IMR-90 (cell line): ENCODE measurements at regions not wholly inside any gene's neighbourhood (a gene's known extent, or its start where the extent isn't known, plus 50 kb on each side); places are given as distances from the start of the nearest gene placed in this dataset.

Source experiments
- ATAC-seq: fragments of 200-7000 bp; cut with Tn5 transposase; 2 replicates; pipeline ENCODE4 v1.9.1; 2020; ENCODE audit warnings: low read depth, mild to moderate bottlenecking, moderate library complexity
- BruUV-seq: library from RNA; stranded (reverse); fragments of 400-500 nt; replicated peaks from 2 replicates; lab custom pipeline; 2021; lab: Mats Ljungman, UMichigan
- CTCF ChIA-PET: fragments of 300-600 bp; formaldehyde crosslinking; extraction: SDS; loops from one replicate; lab custom pipeline; 2021; ENCODE audit warnings: antibody characterized with exemption; lab: Yijun Ruan, JAX
- POLR2A ChIA-PET: fragments of 300-600 bp; sonication (Branson Sonifier 250); formaldehyde crosslinking; loops from one replicate; lab custom pipeline; 2022; ENCODE audit warnings: antibody characterized with exemption; ENCODE audit not compliant: unreplicated experiment; lab: Charles Lee
- DNase-seq: peaks from one replicate; pipeline ENCODE4 v3.0.0; 2013
- H2AFZ ChIP-seq: replicated peaks from 2 replicates; pipeline ENCODE3; 2013; ENCODE audit warnings: low read length, mild to moderate bottlenecking; ENCODE audit not compliant: poor library complexity
- H2AK5ac ChIP-seq: 2 replicates; pipeline ENCODE4 v1.6.1; 2013; ENCODE audit warnings: low read depth, low read length, inconsistent platforms
- H2AK9ac ChIP-seq: replicated peaks from 2 replicates; pipeline ENCODE3; 2013; ENCODE audit warnings: mild to moderate bottlenecking, low read depth, low read length, moderate library complexity; ENCODE audit not compliant: poor library complexity
- H2BK120ac ChIP-seq: 2 replicates; pipeline ENCODE4 v1.6.1; 2013; ENCODE audit warnings: low read depth, low read length, inconsistent platforms
- H2BK15ac ChIP-seq: 3 replicates; pipeline ENCODE4 v1.6.1; 2013; ENCODE audit warnings: low read depth, low read length, inconsistent platforms
- H2BK20ac ChIP-seq: 2 replicates; pipeline ENCODE4 v1.6.1; 2013; ENCODE audit warnings: low read depth, mild to moderate bottlenecking, inconsistent platforms, low read length, moderate library complexity
- H2BK5ac ChIP-seq: 2 replicates; pipeline ENCODE4 v1.6.1; 2013; ENCODE audit warnings: mild to moderate bottlenecking, low read depth, low read length, inconsistent platforms; ENCODE audit not compliant: poor library complexity, severe bottlenecking
- H3K14ac ChIP-seq: replicated peaks from 2 replicates; pipeline ENCODE4 v1.6.1; 2013; ENCODE audit warnings: low read depth, low read length, inconsistent platforms
- H3K18ac ChIP-seq: 2 replicates; pipeline ENCODE4 v1.6.1; 2013; ENCODE audit warnings: low read depth, low read length, control low read depth
- H3K23ac ChIP-seq: 2 replicates; pipeline ENCODE4 v1.6.1; 2013; ENCODE audit warnings: low read depth, low read length, inconsistent platforms
- H3K27ac ChIP-seq: 2 replicates; pipeline ENCODE4 v1.5.1; 2013; ENCODE audit warnings: mild to moderate bottlenecking, control low read depth, low read length; ENCODE audit not compliant: insufficient read depth
- H3K27me3 ChIP-seq: 2 replicates; pipeline ENCODE4 v1.6.1; 2013; ENCODE audit warnings: low read length; ENCODE audit not compliant: control insufficient read depth, insufficient read depth
- H3K36me3 ChIP-seq: 2 replicates; pipeline ENCODE4 v1.6.1; 2013; ENCODE audit warnings: low read length, mixed read lengths; ENCODE audit not compliant: control insufficient read depth, insufficient read depth
- H3K4ac ChIP-seq: 2 replicates; pipeline ENCODE4 v1.6.1; 2013; ENCODE audit warnings: low read depth, low read length, inconsistent platforms
- H3K4me1 ChIP-seq: 2 replicates; pipeline ENCODE4 v1.6.1; 2013; ENCODE audit warnings: low read length, mixed read lengths; ENCODE audit not compliant: control insufficient read depth, insufficient read depth
- H3K4me2 ChIP-seq: 2 replicates; pipeline ENCODE4 v1.6.1; 2013; ENCODE audit warnings: low read depth, mild to moderate bottlenecking, control low read depth, low read length, moderate library complexity
- H3K4me3 ChIP-seq: 2 replicates; pipeline ENCODE4 v1.5.1; 2013; ENCODE audit warnings: low read depth, mild to moderate bottlenecking, control low read depth, low read length, moderate library complexity; ENCODE audit not compliant: insufficient read depth
- H3K56ac ChIP-seq: 2 replicates; pipeline ENCODE4 v1.6.1; 2013; ENCODE audit warnings: low read length, inconsistent platforms; ENCODE audit not compliant: insufficient read depth; ENCODE audit errors: extremely low read depth
- H3K79me1 ChIP-seq, 2 experiments: 2 replicates each; pipeline ENCODE4 v1.6.1; 2013; ENCODE audit warnings: low read length in 2 of 2, inconsistent platforms in 1 of 2, low read depth in 1 of 2
- H3K9ac ChIP-seq: 2 replicates; pipeline ENCODE4 v1.6.1; 2013; ENCODE audit warnings: low read depth, low read length, control low read depth
- H3K9me1 ChIP-seq: 2 replicates; pipeline ENCODE4 v1.6.1; 2013; ENCODE audit warnings: low read length, inconsistent platforms; ENCODE audit not compliant: insufficient read depth
- H3K9me3 ChIP-seq: 2 replicates; pipeline ENCODE4 v1.6.1; 2013; ENCODE audit warnings: low read length; ENCODE audit not compliant: control insufficient read depth, insufficient read depth
- H4K20me1 ChIP-seq: 2 replicates; pipeline ENCODE4 v1.6.1; 2013; ENCODE audit warnings: low read length, inconsistent platforms; ENCODE audit not compliant: insufficient read depth
- H4K5ac ChIP-seq: 2 replicates; pipeline ENCODE4 v1.6.1; 2013; ENCODE audit warnings: mild to moderate bottlenecking, low read depth, low read length, control low read depth
- H4K8ac ChIP-seq, 2 experiments: 2 replicates each; pipeline ENCODE4 v1.6.1; 2013; ENCODE audit warnings: low read depth in 2 of 2, low read length in 2 of 2, control low read depth in 1 of 2, inconsistent platforms in 1 of 2
- H4K91ac ChIP-seq: 2 replicates; pipeline ENCODE4 v1.6.1; 2013; ENCODE audit warnings: low read depth, low read length, inconsistent platforms; ENCODE audit not compliant: insufficient read depth
- CEBPB ChIP-seq: IDR thresholded peaks from 2 replicates; pipeline ENCODE4 v1.6.1; 2012; ENCODE audit warnings: low read depth, low read length, improper control_type of control experiment
- ELK1 ChIP-seq: fragments of 150-350 bp; IDR thresholded peaks from 2 replicates; pipeline ENCODE4 v1.6.1; 2016; ENCODE audit warnings: low read depth, mild to moderate bottlenecking, low read length, moderate library complexity, borderline replicate concordance
- FOS ChIP-seq: fragments of 150-350 bp; IDR thresholded peaks from 2 replicates; pipeline ENCODE4 v1.6.1; 2016; ENCODE audit warnings: low read depth, low read length
- MAFK ChIP-seq: IDR thresholded peaks from 2 replicates; pipeline ENCODE4 v1.6.1; 2012; ENCODE audit warnings: low read depth, low read length, improper control_type of control experiment
- MAZ ChIP-seq: IDR thresholded peaks from 2 replicates; pipeline ENCODE4 v1.6.1; 2012; ENCODE audit warnings: low read depth, mild to moderate bottlenecking, low read length, improper control_type of control experiment, moderate library complexity, borderline replicate concordance
- MXI1 ChIP-seq: IDR thresholded peaks from 2 replicates; pipeline ENCODE4 v1.6.1; 2012; ENCODE audit warnings: low read depth, mild to moderate bottlenecking, low read length, moderate library complexity, borderline replicate concordance
- NFE2L2 ChIP-seq: fragments of 150-350 bp; IDR thresholded peaks from 2 replicates; pipeline ENCODE4 v1.6.1; 2016; ENCODE audit warnings: low read depth, mild to moderate bottlenecking, low read length
- RAD21 ChIP-seq: IDR thresholded peaks from 2 replicates; pipeline ENCODE4 v1.6.1; 2012; ENCODE audit warnings: low read length, improper control_type of control experiment
- RCOR1 ChIP-seq: IDR thresholded peaks from 2 replicates; pipeline ENCODE4 v1.6.1; 2012; ENCODE audit warnings: mild to moderate bottlenecking, low read length, improper control_type of control experiment; ENCODE audit not compliant: insufficient replicate concordance
- RFX5 ChIP-seq: IDR thresholded peaks from 2 replicates; pipeline ENCODE4 v1.8.0; 2012; ENCODE audit warnings: low read depth, mild to moderate bottlenecking, low read length, moderate library complexity
- SMC3 ChIP-seq: fragments of 150-350 bp; IDR thresholded peaks from 2 replicates; pipeline ENCODE4 v1.6.1; 2016; ENCODE audit warnings: low read depth, mild to moderate bottlenecking, antibody characterized with exemption, low read length, moderate library complexity
- WGBS, 2 experiments: methylation state at CpG; one replicate each; pipeline versions ENCODE4 v1.1.5 to v1.1.7; 2013; ENCODE audit warnings: missing lambda C conversion rate in 2 of 2; ENCODE audit not compliant: insufficient read length in 1 of 2; ENCODE audit errors: extremely low coverage in 2 of 2; 5-methylcytosine and 5-hydroxymethylcytosine counted together
- dilution Hi-C: fragments of 300-500 bp; cut with HindIII; formaldehyde crosslinking; loops from one replicate; pipeline ENCODE4 v1.14.3; 2018; ENCODE audit warnings: low sequenced_read_pairs; ENCODE audit not compliant: unreplicated experiment
- in situ Hi-C: fragments of 300-500 bp; cut with MboI; formaldehyde crosslinking; loops from 3 replicates; pipeline ENCODE4 v1.14.3; 2019; ENCODE audit warnings: low sequenced_read_pairs, inconsistent platforms, mixed read lengths
- intact Hi-C: fragments of 100-400 bp; cut with micrococcal nuclease; formaldehyde crosslinking; loops from 2 replicates; pipeline ENCODE4 v1.10.0; 2022
- TF ChIP-seq, protein P1 (sequence below): fragments of 150-350 bp; IDR thresholded peaks from 2 replicates; pipeline ENCODE4 v1.6.1; 2017; ENCODE audit warnings: mild to moderate bottlenecking, antibody characterized with exemption, low read length, low read depth
- TF ChIP-seq, protein P2 (sequence below): conservative IDR thresholded peaks from 2 replicates; pipeline ENCODE4 v1.5.1; 2012; ENCODE audit warnings: mild to moderate bottlenecking, low read depth, low read length, improper control_type of control experiment

GRCh38 chr3:127067116-127067910 is 84.4 kb downstream of the PLXNA1 start:
- 71% methylated on average over 1 of the region's 10 CpGs; no CpG with 5 or more reads in 1 of the 2 experiments for WGBS, 2 experiments
- ATAC-seq (no peak), DNase-seq (no peak)
- no peak overlapping the region for H3K4me3 ChIP-seq
- no peak overlapping the region for H2AK5ac ChIP-seq
- no peak overlapping the region for H4K91ac ChIP-seq
- H3K4ac ChIP-seq, result no peak overlapping the region
- H3K36me3 ChIP-seq, result no peaks in the 10 kb centered on the region
- no peak overlapping the region for H3K56ac ChIP-seq
- H3K14ac ChIP-seq, result no peak overlapping the region
- dilution Hi-C loops, result no loop called here
- peaks cover 32% of the 10 kb centered on the region for H3K27me3 ChIP-seq
- H2BK120ac ChIP-seq, result no peak overlapping the region
- in situ Hi-C loops, result no loop called here
- H2BK20ac ChIP-seq, result no peak overlapping the region
- H4K8ac ChIP-seq, result no peak overlapping the region
- H3K4me1 ChIP-seq, result 0 out of 2 replicates have a peak, but pooled peaks cover 2% of the 10 kb centered on the region
- H2BK15ac ChIP-seq, result no peak overlapping the region
- TF ChIP-seq RCOR1 (no peak), RAD21 (no peak), MAZ (no peak), RFX5 (no peak), FOS (no peak), MXI1 (no peak), MAFK (no peak), NFE2L2 (no peak), SMC3 (no peak), ELK1 (no peak), CEBPB (no peak)
- TF ChIP-seq, protein P1, sequence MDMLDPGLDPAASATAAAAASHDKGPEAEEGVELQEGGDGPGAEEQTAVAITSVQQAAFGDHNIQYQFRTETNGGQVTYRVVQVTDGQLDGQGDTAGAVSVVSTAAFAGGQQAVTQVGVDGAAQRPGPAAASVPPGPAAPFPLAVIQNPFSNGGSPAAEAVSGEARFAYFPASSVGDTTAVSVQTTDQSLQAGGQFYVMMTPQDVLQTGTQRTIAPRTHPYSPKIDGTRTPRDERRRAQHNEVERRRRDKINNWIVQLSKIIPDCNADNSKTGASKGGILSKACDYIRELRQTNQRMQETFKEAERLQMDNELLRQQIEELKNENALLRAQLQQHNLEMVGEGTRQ, result no peak
- TF ChIP-seq, protein P2, sequence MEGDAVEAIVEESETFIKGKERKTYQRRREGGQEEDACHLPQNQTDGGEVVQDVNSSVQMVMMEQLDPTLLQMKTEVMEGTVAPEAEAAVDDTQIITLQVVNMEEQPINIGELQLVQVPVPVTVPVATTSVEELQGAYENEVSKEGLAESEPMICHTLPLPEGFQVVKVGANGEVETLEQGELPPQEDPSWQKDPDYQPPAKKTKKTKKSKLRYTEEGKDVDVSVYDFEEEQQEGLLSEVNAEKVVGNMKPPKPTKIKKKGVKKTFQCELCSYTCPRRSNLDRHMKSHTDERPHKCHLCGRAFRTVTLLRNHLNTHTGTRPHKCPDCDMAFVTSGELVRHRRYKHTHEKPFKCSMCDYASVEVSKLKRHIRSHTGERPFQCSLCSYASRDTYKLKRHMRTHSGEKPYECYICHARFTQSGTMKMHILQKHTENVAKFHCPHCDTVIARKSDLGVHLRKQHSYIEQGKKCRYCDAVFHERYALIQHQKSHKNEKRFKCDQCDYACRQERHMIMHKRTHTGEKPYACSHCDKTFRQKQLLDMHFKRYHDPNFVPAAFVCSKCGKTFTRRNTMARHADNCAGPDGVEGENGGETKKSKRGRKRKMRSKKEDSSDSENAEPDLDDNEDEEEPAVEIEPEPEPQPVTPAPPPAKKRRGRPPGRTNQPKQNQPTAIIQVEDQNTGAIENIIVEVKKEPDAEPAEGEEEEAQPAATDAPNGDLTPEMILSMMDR, result no peak
- ChIA-PET POLR2A (no interaction called here), CTCF (no interaction called here)
- H3K23ac ChIP-seq, result no peak overlapping the region
- no peak overlapping the region for H3K18ac ChIP-seq
- H2AFZ ChIP-seq, result no peak overlapping the region
- H3K4me2 ChIP-seq, result no peak overlapping the region
- H3K9me1 ChIP-seq, result no peaks in the 10 kb centered on the region
- no peak overlapping the region for H2BK5ac ChIP-seq
- H3K9me3 ChIP-seq, result no peaks in the 10 kb centered on the region
- no TSS peak for BruUV-seq
- no peaks in the 10 kb centered on the region for H4K20me1 ChIP-seq
- no peak overlapping the region for H3K9ac ChIP-seq
- H2AK9ac ChIP-seq, result no peak overlapping the region
- H3K79me1 ChIP-seq, result no peaks in the 10 kb centered on the region
- H3K27ac ChIP-seq, result no peak overlapping the region
- no peak overlapping the region for H4K5ac ChIP-seq
- intact Hi-C loops, result no loop called here
